Sigmoid colon (tissue), 6 donors: ENCODE measurements at regions not wholly inside any gene's neighbourhood (a gene's known extent, or its start where the extent isn't known, plus 50 kb on each side); places are given as distances from the start of the nearest gene placed in this dataset.

Source experiments
- DNase-seq: peaks from one replicate; pipeline ENCODE4 v3.0.0-alpha.2; 2019
- H3K27ac ChIP-seq, 4 donors: fragments of 200-600 bp; sonication (generic); one replicate each; pipeline ENCODE4 v1.5.1; 2016 to 2019; ENCODE audit warnings: mild to moderate bottlenecking in 1 of 4
- H3K27me3 ChIP-seq, 3 donors: fragments of 200-600 bp; sonication (generic); one replicate each; pipeline ENCODE4 v1.5.1; 2019; ENCODE audit warnings: mild to moderate bottlenecking in 1 of 3
- H3K36me3 ChIP-seq, 4 donors: fragments of 200-600 bp; sonication (generic); one replicate each; pipeline ENCODE4 v1.5.1; 2016 to 2019
- H3K4me1 ChIP-seq, 4 donors: fragments of 200-600 bp; sonication (generic); one replicate each; pipeline ENCODE4 v1.5.1; 2017 to 2019
- H3K4me3 ChIP-seq, 4 donors: fragments of 200-600 bp; sonication (generic); one replicate each; pipeline ENCODE4 v1.5.1; 2017 to 2019; ENCODE audit warnings: mild to moderate bottlenecking in 2 of 4, moderate library complexity in 1 of 4
- H3K9me3 ChIP-seq, 4 donors: fragments of 200-600 bp in 3 of 4; sonication (generic) in 3 of 4; one replicate each; pipeline versions ENCODE4 v1.5.1 to v1.6.1; 2013 to 2019
- EP300 ChIP-seq, 4 donors: sonication (generic); formaldehyde crosslinking; IDR thresholded peaks; one replicate each; pipeline ENCODE4 v1.6.1; 2017; ENCODE audit warnings: antibody characterized with exemption in 4 of 4
- POLR2A ChIP-seq, 2 donors: fragments of 450-650 bp; IDR thresholded peaks; one replicate each; pipeline ENCODE4 v1.6.1; 2016; ENCODE audit warnings: antibody characterized with exemption in 2 of 2, mild to moderate bottlenecking in 2 of 2, moderate library complexity in 2 of 2
- POLR2AphosphoS5 ChIP-seq, 4 donors: sonication (generic); formaldehyde crosslinking; IDR thresholded peaks; one replicate each; pipeline ENCODE4 v1.6.1; 2017; ENCODE audit warnings: antibody characterized with exemption in 4 of 4
- WGBS, 2 donors: extraction: QIAGEN DNeasy Blood & Tissue Kit; methylation state at CpG; one replicate each; pipeline ENCODE4 v1.1.7; 2013; 5-methylcytosine and 5-hydroxymethylcytosine counted together
- intact Hi-C: fragments of 100-400 bp; cut with DNase I; formaldehyde crosslinking; loops from one replicate; pipeline ENCODE4 v1.15.1; 2023
- TF ChIP-seq, protein P1 (sequence below), 4 experiments: fragments of 450-650 bp in 3 of 4; fragments of 200-600 bp in 1 of 4; IDR thresholded peaks; one replicate each; pipeline ENCODE4 v1.5.1; 2016 to 2019; ENCODE audit warnings: antibody characterized with exemption in 4 of 4, mild to moderate bottlenecking in 3 of 4, moderate library complexity in 2 of 4
- donor health status: healthy with polysubstance abuse.
- donor health status: healthy.

DNA sequence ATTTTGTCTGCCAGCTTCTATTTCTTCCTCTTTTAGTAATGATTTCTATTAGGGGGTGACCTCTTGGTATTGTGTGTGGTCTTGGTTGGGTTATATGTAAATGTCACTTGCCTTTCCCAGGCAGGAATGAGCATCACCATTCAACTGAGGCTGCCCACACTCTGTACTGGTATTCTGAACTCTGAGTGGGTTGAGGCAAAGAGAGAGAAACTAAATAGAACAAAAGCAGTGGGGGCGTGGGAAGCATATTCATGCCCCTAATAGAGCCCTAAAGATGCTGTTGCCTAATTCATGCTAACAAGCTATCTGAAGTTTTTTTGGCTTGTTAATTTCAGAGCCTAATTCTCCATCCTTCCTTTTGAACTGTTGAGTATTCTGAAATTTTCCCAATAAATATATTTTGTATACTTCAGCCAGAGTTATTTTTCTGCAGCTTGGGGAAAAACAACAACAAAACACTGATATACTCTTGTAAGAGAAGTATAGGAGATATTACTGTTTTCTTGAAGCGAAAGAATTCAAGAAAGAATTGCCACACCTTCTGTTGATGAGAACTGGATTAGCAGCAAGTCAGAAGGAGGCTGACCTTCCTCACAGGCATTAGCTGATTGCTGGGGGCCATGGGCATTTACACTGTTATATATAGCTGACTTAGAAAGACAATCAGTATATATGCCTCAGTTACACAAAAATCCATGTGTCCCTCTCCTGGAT is 315.8 kb upstream of the KLF12 start:
- 80 to 89% methylated on average over 2 of the region's 2 CpGs for WGBS, 2 donors
- no peak for DNase-seq
- H3K27me3 ChIP-seq: no peaks in the 10 kb centered on the region
- intact Hi-C loops: no loop called here
- H3K4me3 ChIP-seq: no peak overlapping the region
- no peaks in the 10 kb centered on the region for H3K36me3 ChIP-seq
- H3K4me1 ChIP-seq: no peaks in the 10 kb centered on the region
- no peaks in the 10 kb centered on the region for H3K9me3 ChIP-seq
- no peak overlapping the region for H3K27ac ChIP-seq
- TF ChIP-seq POLR2A (IDR thresholded peaks at IDR 0.05): no peak
- TF ChIP-seq, protein P1, sequence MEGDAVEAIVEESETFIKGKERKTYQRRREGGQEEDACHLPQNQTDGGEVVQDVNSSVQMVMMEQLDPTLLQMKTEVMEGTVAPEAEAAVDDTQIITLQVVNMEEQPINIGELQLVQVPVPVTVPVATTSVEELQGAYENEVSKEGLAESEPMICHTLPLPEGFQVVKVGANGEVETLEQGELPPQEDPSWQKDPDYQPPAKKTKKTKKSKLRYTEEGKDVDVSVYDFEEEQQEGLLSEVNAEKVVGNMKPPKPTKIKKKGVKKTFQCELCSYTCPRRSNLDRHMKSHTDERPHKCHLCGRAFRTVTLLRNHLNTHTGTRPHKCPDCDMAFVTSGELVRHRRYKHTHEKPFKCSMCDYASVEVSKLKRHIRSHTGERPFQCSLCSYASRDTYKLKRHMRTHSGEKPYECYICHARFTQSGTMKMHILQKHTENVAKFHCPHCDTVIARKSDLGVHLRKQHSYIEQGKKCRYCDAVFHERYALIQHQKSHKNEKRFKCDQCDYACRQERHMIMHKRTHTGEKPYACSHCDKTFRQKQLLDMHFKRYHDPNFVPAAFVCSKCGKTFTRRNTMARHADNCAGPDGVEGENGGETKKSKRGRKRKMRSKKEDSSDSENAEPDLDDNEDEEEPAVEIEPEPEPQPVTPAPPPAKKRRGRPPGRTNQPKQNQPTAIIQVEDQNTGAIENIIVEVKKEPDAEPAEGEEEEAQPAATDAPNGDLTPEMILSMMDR (IDR thresholded peaks at IDR 0.05): no peak
- no peak for TF ChIP-seq EP300 (IDR thresholded peaks at IDR 0.05)
- TF ChIP-seq POLR2AphosphoS5 (IDR thresholded peaks at IDR 0.05): no peak

DNA sequence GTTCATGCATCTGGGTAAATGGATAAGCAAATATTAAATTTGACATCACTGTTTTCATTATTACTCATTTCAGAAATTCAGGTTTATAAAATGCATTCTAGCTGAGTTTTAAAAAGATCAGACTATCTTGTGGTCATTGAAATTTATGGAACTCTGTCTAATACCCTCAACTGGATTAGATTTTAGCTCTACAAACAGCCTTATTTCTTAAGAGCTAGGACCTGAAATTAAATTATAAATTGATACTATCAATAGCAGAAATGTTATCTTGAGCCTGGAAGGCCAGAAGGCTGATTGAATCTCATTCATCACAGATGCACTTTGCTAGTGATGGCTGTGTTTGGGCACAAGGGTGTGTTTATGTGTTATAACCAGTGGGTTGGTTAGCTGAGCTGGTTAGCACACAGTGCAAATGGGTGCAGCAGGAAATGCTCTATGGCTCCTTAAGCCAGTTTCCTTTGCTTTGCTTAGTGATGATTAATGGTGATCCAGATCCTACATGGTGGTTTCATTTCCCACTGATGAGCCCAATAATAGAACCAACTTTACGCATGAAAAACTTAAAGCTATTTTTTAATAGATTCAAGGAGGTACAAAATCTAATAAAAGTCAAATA is 310.8 kb upstream of the KLF12 start:
- Histone ChIP-seq H3K27me3 (no peaks in the 10 kb centered on the region), H3K4me1 (peaks cover 0 to 18% (median 15%) of the 10 kb centered on the region in 4 donors), H3K27ac (no peak overlapping the region), H3K36me3 (no peaks in the 10 kb centered on the region), H3K4me3 (no peak overlapping the region), H3K9me3 (no peaks in the 10 kb centered on the region)
- TF ChIP-seq EP300 (IDR thresholded peaks at IDR 0.05) (no peak), POLR2A (IDR thresholded peaks at IDR 0.05) (no peak), POLR2AphosphoS5 (IDR thresholded peaks at IDR 0.05) (no peak)
- TF ChIP-seq, protein P1 (IDR thresholded peaks at IDR 0.05): no peak
- intact Hi-C loops: no loop called here
- DNase-seq: no peak
- 88 to 92% methylated on average over 1 of the region's 1 CpG for WGBS, 2 donors

DNA sequence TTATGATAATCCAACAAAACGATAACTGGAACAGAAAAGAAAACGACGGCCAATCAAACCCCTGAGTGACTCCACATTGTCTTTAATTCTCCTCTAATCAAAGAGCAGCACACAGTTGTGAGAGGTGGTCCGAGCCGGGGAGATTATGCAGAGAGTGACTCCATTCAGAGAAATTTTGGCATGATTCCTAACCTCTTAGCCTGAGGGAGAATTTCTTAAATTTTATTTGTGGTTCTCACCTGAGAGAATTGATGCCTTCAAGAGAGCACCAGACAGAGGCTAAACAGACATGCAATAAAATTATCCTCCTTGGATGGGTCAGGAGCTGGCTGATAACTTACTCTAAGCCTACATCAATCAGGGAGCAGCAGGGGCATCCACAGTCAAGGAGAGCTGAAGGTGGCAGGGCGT is 310.0 kb upstream of the KLF12 start:
- TF ChIP-seq POLR2AphosphoS5 (IDR thresholded peaks at IDR 0.05): no peak
- no peak for TF ChIP-seq POLR2A (IDR thresholded peaks at IDR 0.05)
- TF ChIP-seq, protein P1 (IDR thresholded peaks at IDR 0.05): no peak
- no peak for TF ChIP-seq EP300 (IDR thresholded peaks at IDR 0.05)
- no peaks in the 10 kb centered on the region for H3K36me3 ChIP-seq
- peaks cover 0 to 19% (median 15%) of the 10 kb centered on the region in 4 donors for H3K4me1 ChIP-seq
- H3K9me3 ChIP-seq: no peaks in the 10 kb centered on the region
- H3K4me3 ChIP-seq: no peak overlapping the region
- peak overlapping the region in 2 of 4 donors; percentile 1 to 53 for H3K27ac ChIP-seq
- H3K27me3 ChIP-seq: no peaks in the 10 kb centered on the region
- DNase-seq: no peak
- intact Hi-C loops: no loop called here
- 66 to 71% methylated on average over 6 of the region's 6 CpGs for WGBS, 2 donors

DNA sequence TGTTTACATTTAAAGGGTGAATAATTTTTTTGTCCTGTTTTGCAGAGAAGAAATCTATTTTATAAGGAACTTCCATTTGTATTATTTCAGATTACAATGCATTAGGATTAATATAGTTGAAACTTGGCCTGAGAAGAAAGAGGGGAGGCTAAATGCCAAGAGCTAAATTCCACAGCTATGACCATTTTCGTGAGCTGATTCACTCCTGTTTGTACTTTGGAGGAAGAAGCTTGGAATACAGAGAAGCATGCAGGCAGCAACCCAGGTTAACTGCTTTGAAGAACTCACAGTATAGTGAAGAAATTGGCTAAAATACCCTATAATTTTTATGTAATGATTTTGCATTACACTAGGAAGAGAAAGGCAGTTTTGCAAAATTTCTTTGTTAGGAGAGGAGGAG is 309.4 kb upstream of the KLF12 start:
- WGBS, 2 donors: 16 to 46% methylated on average over 1 of the region's 1 CpG

More for the DNA sequence above, 309.4 kb upstream of the KLF12 start:
- intact Hi-C loops: no loop called here
- no peak for TF ChIP-seq EP300 (IDR thresholded peaks at IDR 0.05)
- no peak for TF ChIP-seq POLR2AphosphoS5 (IDR thresholded peaks at IDR 0.05)
- TF ChIP-seq, protein P1 (IDR thresholded peaks at IDR 0.05): no peak
- TF ChIP-seq POLR2A (IDR thresholded peaks at IDR 0.05): no peak
- no peak for DNase-seq
- no peak overlapping the region for H3K4me3 ChIP-seq
- no peaks in the 10 kb centered on the region for H3K36me3 ChIP-seq
- H3K27ac ChIP-seq: peak overlapping the region in 2 of 4 donors; percentile 1 to 53
- H3K9me3 ChIP-seq: no peaks in the 10 kb centered on the region
- no peaks in the 10 kb centered on the region for H3K27me3 ChIP-seq
- peaks cover 0 to 25% (median 17%) of the 10 kb centered on the region in 4 donors for H3K4me1 ChIP-seq
